ENCODE measurements at regions not wholly inside any gene's neighbourhood (a gene's known extent, or its start where the extent isn't known, plus 50 kb on each side); places are given as distances from the start of the nearest gene placed in this dataset.

DNA sequence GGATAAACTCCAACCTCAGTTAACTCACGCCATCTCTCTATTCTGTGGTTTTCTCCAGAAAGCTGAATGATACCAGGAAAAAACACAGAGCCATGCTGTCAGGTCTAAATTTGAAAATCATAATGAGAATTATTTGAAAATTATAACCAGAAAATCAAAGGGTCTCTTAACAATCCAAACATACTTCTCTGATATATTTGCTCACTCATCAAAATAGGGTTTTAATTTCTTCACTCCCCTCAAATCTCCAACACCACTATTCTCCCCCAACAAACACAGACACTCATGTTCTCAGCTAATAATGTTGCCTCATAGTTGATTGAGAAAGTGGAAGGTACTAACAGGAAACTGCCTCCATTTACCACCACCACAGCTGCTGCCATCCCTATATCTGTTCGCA is 375.5 kb downstream of the TLE1 start:
- Histone ChIP-seq H3K4me2 (ENCODE audit: insufficient read depth in 1 of 2, low read depth in 2 of 2, low read length in 2 of 2) (no peak overlapping the region), H4K5ac (ENCODE audit: insufficient read length, low read depth, low read length) (no peak overlapping the region), H2BK5ac (ENCODE audit: low read depth, low read length) (no peak overlapping the region), H2BK120ac (replicated peaks; ENCODE audit: low read depth, low read length) (no peak overlapping the region), H3K23me2 (ENCODE audit: low read depth, low read length) (no peaks in the 10 kb centered on the region), H3K18ac (ENCODE audit: extremely low read depth, low read length) (no peak overlapping the region), H3K36me3 (ENCODE audit: control insufficient read depth in 2 of 4, insufficient read depth in 4 of 4, low read length in 3 of 4) (no peaks in the 10 kb centered on the region), H4K91ac (replicated peaks; ENCODE audit: insufficient read length, low read length) (no peak overlapping the region), H4K8ac (ENCODE audit: extremely low read depth, insufficient read depth, low read length) (no peak overlapping the region), H3K79me2 (ENCODE audit: control insufficient read depth in 1 of 2, insufficient read depth in 2 of 2, low read length in 2 of 2) (no peaks in the 10 kb centered on the region), H3K14ac (ENCODE audit: insufficient read length) (no peak overlapping the region), H3K4me3 (ENCODE audit: extremely low read depth in 1 of 4, insufficient read depth in 2 of 4, low read depth in 3 of 4, low read length in 4 of 4) (no peak overlapping the region), H3K79me1 (ENCODE audit: low read depth, low read length) (no peaks in the 10 kb centered on the region), H2AK5ac (ENCODE audit: low read depth, low read length) (no peak overlapping the region), H3K27me3 (replicated peaks in 1 of 4; ENCODE audit: control insufficient read depth in 3 of 4, extremely low read depth in 1 of 4, insufficient read depth in 3 of 4, low read length in 3 of 4) (no peaks in the 10 kb centered on the region), H3K9ac (replicated peaks in 1 of 4; ENCODE audit: extremely low read depth in 1 of 4, low read depth in 3 of 4, low read length in 3 of 4) (no peak overlapping the region), H2BK12ac (ENCODE audit: low read depth, low read length) (no peak overlapping the region), H3K9me3 (ENCODE audit: insufficient read depth in 2 of 2, low read depth in 1 of 2, low read length in 1 of 2) (peaks cover 4 to 6% of the 10 kb centered on the region in 2 experiments; a peak in 3 of 4 replicates), H3K4me1 (replicated peaks in 1 of 4; ENCODE audit: control insufficient read depth in 3 of 4, insufficient read depth in 4 of 4, low read length in 3 of 4) (no peaks in the 10 kb centered on the region), H3K23ac (ENCODE audit: insufficient read length) (no peak overlapping the region), H2AFZ (ENCODE audit: low read length) (no peak overlapping the region), H3K4ac (replicated peaks; ENCODE audit: insufficient read length, low read depth, low read length) (no peak overlapping the region), H4K20me1 (replicated peaks in 1 of 2; ENCODE audit: control insufficient read depth in 1 of 2, insufficient read depth in 2 of 2, low read length in 2 of 2) (no peaks in the 10 kb centered on the region), H3K56ac (replicated peaks; ENCODE audit: insufficient read length, low read depth, low read length) (no peak overlapping the region), H3K27ac (ENCODE audit: low read depth, low read length) (no peak overlapping the region), H2BK15ac (ENCODE audit: low read length) (no peak overlapping the region), H2BK20ac (ENCODE audit: low read length) (no peak overlapping the region)
- 91% methylated on average over 2 of the region's 2 CpGs; no CpG with 5 or more reads in 1 of the 2 experiments for WGBS, 2 experiments (ENCODE audit: extremely low coverage in 1 of 2, insufficient coverage in 1 of 2, insufficient read length in 1 of 2, insufficient replicate concordance in 2 of 2, low coverage in 1 of 2, low lambda C conversion rate in 2 of 2, missing lambda C conversion rate in 1 of 2)
- FAIRE-seq, result no peak
- ChIA-PET CTCF (ENCODE audit: partially characterized antibody) (interaction anchor here (0.7 to 0.8 kb wide), 2 partner anchors 13 to 50 kb away, joined by 3 read pairs; no protein-coding TSS in a partner anchor), POLR2A (ENCODE audit: partially characterized antibody) (no interaction called here)
- no peak for DNase-seq (ENCODE audit: low read depth in 1 of 2, low spot score in 2 of 2)
- no peak for TF ChIP-seq RFX5 (IDR thresholded peaks at IDR 0.05; ENCODE audit: borderline replicate concordance, low read depth, low read length)
- TF ChIP-seq FOSL1 (IDR thresholded peaks at IDR 0.05; ENCODE audit: insufficient read depth, low read depth, low read length), result no peak
- TF ChIP-seq EZH2 (IDR thresholded peaks at IDR 0.05; ENCODE audit: low read depth, low read length, severe bottlenecking), result no peak
- TF ChIP-seq SP4 (IDR thresholded peaks at IDR 0.05; ENCODE audit: low read length), result no peak
- TF ChIP-seq CTBP2 (IDR thresholded peaks at IDR 0.05; ENCODE audit: borderline replicate concordance, insufficient read depth, insufficient read length, low read length), result no peak
- no peak for TF ChIP-seq CHD2 (IDR thresholded peaks at IDR 0.05; ENCODE audit: low read length)
- TF ChIP-seq MAFK (IDR thresholded peaks at IDR 0.05; ENCODE audit: low read depth, low read length), result no peak
- TF ChIP-seq CHD1 (IDR thresholded peaks at IDR 0.05; ENCODE audit: low read depth, low read length), result no peak
- no peak for TF ChIP-seq POU5F1 (IDR thresholded peaks at IDR 0.05; ENCODE audit: low read depth, low read length)
- no peak for TF ChIP-seq PHF8 (conservative IDR thresholded peaks at IDR 0.05; ENCODE audit: low read depth, low read length)
- no peak for TF ChIP-seq NRF1 (IDR thresholded peaks at IDR 0.05; ENCODE audit: low read depth, low read length)
- no peak for TF ChIP-seq HDAC2 (IDR thresholded peaks at IDR 0.05; ENCODE audit: borderline replicate concordance in 1 of 2, low read depth in 2 of 2, low read length in 2 of 2)
- TF ChIP-seq SIN3A (conservative IDR thresholded peaks at IDR 0.05 in 1 of 2, IDR thresholded peaks at IDR 0.05 in 1 of 2; ENCODE audit: low read depth in 1 of 2, low read length in 2 of 2), result no peak
- TF ChIP-seq GABPA (IDR thresholded peaks at IDR 0.05; ENCODE audit: borderline replicate concordance, insufficient read depth, low read length), result no peak
- no peak for TF ChIP-seq CBX8 (IDR thresholded peaks at IDR 0.05; ENCODE audit: borderline replicate concordance, low read depth, low read length)
